B cell (primary cell): ENCODE measurements at regions not wholly inside any gene's neighbourhood (a gene's known extent, or its start where the extent isn't known, plus 50 kb on each side); places are given as distances from the start of the nearest gene placed in this dataset.

ENCODE experiments used
- ATAC-seq: fragments of 200-7000 bp; cut with Tn5 transposase; one replicate; pipeline ENCODE4 v1.10.0; 2021; ENCODE audit warnings: low read depth, mild to moderate bottlenecking, moderate number of reproducible peaks, moderate library complexity
- CTCF ChIA-PET: fragments of 350-600 bp; sonication (Branson Sonifier 250); formaldehyde crosslinking; loops from one replicate; lab custom pipeline; 2021; ENCODE audit warnings: antibody characterized with exemption, inconsistent platforms; lab: Charles Lee
- POLR2A ChIA-PET: fragments of 350-600 bp; sonication (Branson Sonifier 250); formaldehyde crosslinking; loops from one replicate; lab custom pipeline; 2021; ENCODE audit warnings: antibody characterized with exemption; lab: Charles Lee
- DNase-seq: peaks from one replicate; pipeline ENCODE4 v3.0.0; 2013
- H2AFZ ChIP-seq: 2 replicates; pipeline ENCODE4 v1.6.1; 2012; ENCODE audit warnings: mild to moderate bottlenecking, low read depth, low read length; ENCODE audit not compliant: insufficient read depth, poor library complexity, severe bottlenecking
- H3K27ac ChIP-seq, 2 donors: 1 replicate in 1 of 2; 2 replicates in 1 of 2; pipeline ENCODE4 v1.5.1; 2012 to 2013; ENCODE audit warnings: low read length in 2 of 2, mild to moderate bottlenecking in 2 of 2, moderate library complexity in 1 of 2
- H3K27me3 ChIP-seq, 4 experiments: fragments of 200-600 bp in 1 of 4; sonication (generic) in 1 of 4; replicated peaks in 1 of 4; 1 replicate in 2 of 4; 2 replicates in 2 of 4; pipeline versions ENCODE4 v1.6.1 to v1.7.0; 2013 to 2016; ENCODE audit warnings: low read length in 3 of 4, mild to moderate bottlenecking in 2 of 4, mixed read lengths in 1 of 4, moderate library complexity in 1 of 4; ENCODE audit not compliant: insufficient read depth in 4 of 4, control insufficient read depth in 3 of 4; ENCODE audit errors: control extremely low read depth in 1 of 4
- H3K36me3 ChIP-seq, 2 experiments: replicated peaks in 1 of 2; 1 replicate in 1 of 2; 2 replicates in 1 of 2; pipeline versions ENCODE4 v1.6.1 to v1.7.1; 2013; ENCODE audit warnings: low read length in 1 of 2; ENCODE audit not compliant: insufficient read depth in 2 of 2, control insufficient read depth in 1 of 2; ENCODE audit errors: control extremely low read depth in 1 of 2, extremely low read depth in 1 of 2
- H3K4me1 ChIP-seq, 2 donors: fragments of 200-600 bp in 1 of 2; sonication (generic) in 1 of 2; 1 replicate in 1 of 2; 2 replicates in 1 of 2; pipeline versions ENCODE4 v1.5.1 to v1.6.1; 2013 to 2017; ENCODE audit warnings: low read length in 2 of 2; ENCODE audit not compliant: control insufficient read depth in 2 of 2, insufficient read depth in 2 of 2
- H3K4me2 ChIP-seq: replicated peaks from 2 replicates; pipeline ENCODE3; 2012; ENCODE audit warnings: mild to moderate bottlenecking, low read depth, low read length; ENCODE audit not compliant: poor library complexity, severe bottlenecking
- H3K4me3 ChIP-seq, 5 experiments: fragments of 200-600 bp in 1 of 5; sonication (generic) in 1 of 5; 1 replicate in 3 of 5; 2 replicates in 2 of 5; pipeline versions ENCODE4 v1.5.1 to v1.7.0; 2011 to 2016; ENCODE audit warnings: low read length in 4 of 5, mild to moderate bottlenecking in 4 of 5, low read depth in 2 of 5, control low read depth in 1 of 5, moderate library complexity in 1 of 5; ENCODE audit not compliant: insufficient read depth in 1 of 5; ENCODE audit errors: control extremely low read depth in 1 of 5, extremely low read depth in 1 of 5
- H3K79me2 ChIP-seq: fragments of 200-600 bp; sonication (generic); one replicate; pipeline ENCODE4 v1.6.0; 2016; ENCODE audit warnings: low read length; ENCODE audit not compliant: control insufficient read depth, insufficient read depth
- H3K9ac ChIP-seq: fragments of 200-600 bp; sonication (generic); 2 replicates; pipeline ENCODE4 v1.6.1; 2017; ENCODE audit warnings: mild to moderate bottlenecking, low read length, moderate library complexity
- H3K9me3 ChIP-seq, 3 donors: one replicate each; pipeline versions ENCODE4 v1.6.1 to v1.7.1; 2013; ENCODE audit warnings: low read length in 2 of 3; ENCODE audit not compliant: control insufficient read depth in 2 of 3, insufficient read depth in 1 of 3; ENCODE audit errors: control extremely low read depth in 1 of 3
- H4K20me1 ChIP-seq: 2 replicates; pipeline ENCODE4 v1.6.0; 2012; ENCODE audit warnings: mild to moderate bottlenecking, low read length; ENCODE audit not compliant: insufficient read depth, control insufficient read depth, poor library complexity, severe bottlenecking
- H3K27ac Mint-ChIP-seq: one replicate; pipeline ENCODE4 v1.8.0; 2021; ENCODE audit warnings: mixed read lengths
- H3K27me3 Mint-ChIP-seq: one replicate; pipeline ENCODE4 v1.8.0; 2021; ENCODE audit warnings: mixed read lengths
- H3K4me1 Mint-ChIP-seq: one replicate; pipeline ENCODE4 v1.8.0; 2021; ENCODE audit warnings: mixed read lengths
- H3K4me3 Mint-ChIP-seq: one replicate; pipeline ENCODE4 v1.8.0; 2021; ENCODE audit warnings: mixed read lengths
- H3K9me3 Mint-ChIP-seq: one replicate; pipeline ENCODE4 v1.8.0; 2022; ENCODE audit warnings: mixed read lengths; ENCODE audit not compliant: insufficient read depth
- EZH2 ChIP-seq: IDR thresholded peaks from 2 replicates; pipeline ENCODE4 v1.6.1; 2012; ENCODE audit warnings: borderline replicate concordance, low read depth, mild to moderate bottlenecking, moderate library complexity, low read length; ENCODE audit not compliant: insufficient read depth, poor library complexity, severe bottlenecking
- WGBS: methylation state at CpG from one replicate; pipeline ENCODE4 v1.1.5; 2013; ENCODE audit warnings: missing lambda C conversion rate; ENCODE audit not compliant: insufficient coverage; 5-methylcytosine and 5-hydroxymethylcytosine counted together
- intact Hi-C: fragments of 100-400 bp; cut with micrococcal nuclease; formaldehyde crosslinking; loops from one replicate; pipeline ENCODE4 v1.10.0; 2022
- TF ChIP-seq, protein P1 (sequence below): fragments of 200-600 bp; IDR thresholded peaks from one replicate; pipeline ENCODE4 v1.8.0; 2022; ENCODE audit warnings: antibody characterized with exemption, mild to moderate bottlenecking

GRCh38 chr6:67184405-67184804 lies 1450.7 kb upstream of the ADGRB3 start:
- Mint-ChIP-seq H3K27ac (no peak overlapping the region), H3K27me3 (no peaks in the 10 kb centered on the region), H3K4me3 (no peak overlapping the region), H3K4me1 (no peaks in the 10 kb centered on the region), H3K9me3 (peaks cover 7% of the 10 kb centered on the region)
- Histone ChIP-seq H3K36me3 (no peaks in the 10 kb centered on the region), H3K9ac (no peak overlapping the region), H3K27ac (no peak overlapping the region), H3K4me1 (no peaks in the 10 kb centered on the region), H2AFZ (no peak overlapping the region), H3K79me2 (no peaks in the 10 kb centered on the region), H4K20me1 (no peaks in the 10 kb centered on the region), H3K27me3 (no peaks in the 10 kb centered on the region), H3K9me3 (no peaks in the 10 kb centered on the region), H3K4me2 (no peak overlapping the region), H3K4me3 (no peak overlapping the region)
- intact Hi-C loops, result no loop called here
- TF ChIP-seq EZH2, result no peak
- TF ChIP-seq, protein P1, sequence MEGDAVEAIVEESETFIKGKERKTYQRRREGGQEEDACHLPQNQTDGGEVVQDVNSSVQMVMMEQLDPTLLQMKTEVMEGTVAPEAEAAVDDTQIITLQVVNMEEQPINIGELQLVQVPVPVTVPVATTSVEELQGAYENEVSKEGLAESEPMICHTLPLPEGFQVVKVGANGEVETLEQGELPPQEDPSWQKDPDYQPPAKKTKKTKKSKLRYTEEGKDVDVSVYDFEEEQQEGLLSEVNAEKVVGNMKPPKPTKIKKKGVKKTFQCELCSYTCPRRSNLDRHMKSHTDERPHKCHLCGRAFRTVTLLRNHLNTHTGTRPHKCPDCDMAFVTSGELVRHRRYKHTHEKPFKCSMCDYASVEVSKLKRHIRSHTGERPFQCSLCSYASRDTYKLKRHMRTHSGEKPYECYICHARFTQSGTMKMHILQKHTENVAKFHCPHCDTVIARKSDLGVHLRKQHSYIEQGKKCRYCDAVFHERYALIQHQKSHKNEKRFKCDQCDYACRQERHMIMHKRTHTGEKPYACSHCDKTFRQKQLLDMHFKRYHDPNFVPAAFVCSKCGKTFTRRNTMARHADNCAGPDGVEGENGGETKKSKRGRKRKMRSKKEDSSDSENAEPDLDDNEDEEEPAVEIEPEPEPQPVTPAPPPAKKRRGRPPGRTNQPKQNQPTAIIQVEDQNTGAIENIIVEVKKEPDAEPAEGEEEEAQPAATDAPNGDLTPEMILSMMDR, result no peak
- ChIA-PET POLR2A (no interaction called here), CTCF (no interaction called here)
- ATAC-seq (no peak), DNase-seq (no peak)
- 100% methylated on average over 1 of the region's 1 CpG for WGBS

- no peak overlapping the region for H3K4me3 Mint-ChIP-seq
- no peaks in the 10 kb centered on the region for H4K20me1 ChIP-seq
- H3K4me1 ChIP-seq, result no peaks in the 10 kb centered on the region
- H3K27me3 ChIP-seq, result no peaks in the 10 kb centered on the region
- H3K79me2 ChIP-seq, result no peaks in the 10 kb centered on the region
- H3K9me3 Mint-ChIP-seq, result peaks cover 3% of the 10 kb centered on the region
- DNase-seq, result no peak
- H3K4me3 ChIP-seq, result no peak overlapping the region
- H3K4me2 ChIP-seq, result no peak overlapping the region
- ChIA-PET POLR2A (no interaction called here), CTCF (no interaction called here)
- no peaks in the 10 kb centered on the region for H3K4me1 Mint-ChIP-seq
- TF ChIP-seq, protein P1, result no peak
- no peak for TF ChIP-seq EZH2
- H3K36me3 ChIP-seq, result no peaks in the 10 kb centered on the region
- no peaks in the 10 kb centered on the region for H3K9me3 ChIP-seq
- H2AFZ ChIP-seq, result no peak overlapping the region
- intact Hi-C loops, result no loop called here
- H3K27ac ChIP-seq, result no peak overlapping the region
- no peaks in the 10 kb centered on the region for H3K27me3 Mint-ChIP-seq
- H3K27ac Mint-ChIP-seq, result no peak overlapping the region
- no peak for ATAC-seq
- WGBS, result no CpG with 5 or more reads among the region's 1 CpG
- H3K9ac ChIP-seq, result no peak overlapping the region
These were observed 1460.0 kb upstream of the ADGRB3 start for GRCh38 chr6:67175101-67175500.
